GM20000 (cell line): ENCODE measurements at regions not wholly inside any gene's neighbourhood (a gene's known extent, or its start where the extent isn't known, plus 50 kb on each side); places are given as distances from the start of the nearest gene placed in this dataset.

Experiments
- DNase-seq: peaks from one replicate; pipeline ENCODE4 v3.0.0; 2012; ENCODE audit warnings: low spot score
- CTCF ChIP-seq: IDR thresholded peaks from 2 replicates; pipeline ENCODE4 v1.5.1; 2012; ENCODE audit warnings: mild to moderate bottlenecking, control low read depth; ENCODE audit errors: extremely low read depth, missing control alignments

GRCh38 chr5:3210531-3210930 lies 385.1 kb upstream of the IRX1 start:
- DNase-seq: no peak
- no peak for TF ChIP-seq CTCF

GRCh38 chr5:3209918-3210317 lies 385.7 kb upstream of the IRX1 start:
- DNase-seq: no peak
- no peak for TF ChIP-seq CTCF

DNA sequence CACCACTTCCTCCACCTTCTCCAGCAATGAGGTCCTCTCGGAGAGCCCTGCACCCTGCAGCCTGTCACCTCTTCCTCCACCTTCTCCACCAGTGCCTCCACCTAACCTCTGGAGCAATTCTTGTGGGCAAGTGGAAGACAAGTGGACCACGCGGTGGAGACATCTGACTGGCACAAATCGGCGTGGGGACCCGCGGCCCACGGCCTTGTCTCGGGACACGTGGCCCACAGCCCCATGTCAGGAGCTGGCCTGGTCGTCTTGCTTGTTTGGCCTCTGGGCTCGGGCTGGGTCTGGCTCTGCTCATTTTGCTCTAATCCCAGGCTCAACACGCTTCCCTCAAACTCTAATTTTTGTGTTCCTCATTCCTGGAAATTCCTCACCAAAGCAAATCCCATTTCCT lies 393.1 kb upstream of the IRX1 start:
- no peak for DNase-seq
- TF ChIP-seq CTCF: no peak

GRCh38 chr5:3201941-3202340 lies 393.7 kb upstream of the IRX1 start:
- DNase-seq: no peak
- no peak for TF ChIP-seq CTCF

- no peak for DNase-seq
- TF ChIP-seq CTCF: no peak
These were observed 394.5 kb upstream of the IRX1 start for GRCh38 chr5:3201121-3201520.

- TF ChIP-seq CTCF: no peak
- no peak for DNase-seq
These were observed 395.5 kb upstream of the IRX1 start for GRCh38 chr5:3199962-3200755.

DNA sequence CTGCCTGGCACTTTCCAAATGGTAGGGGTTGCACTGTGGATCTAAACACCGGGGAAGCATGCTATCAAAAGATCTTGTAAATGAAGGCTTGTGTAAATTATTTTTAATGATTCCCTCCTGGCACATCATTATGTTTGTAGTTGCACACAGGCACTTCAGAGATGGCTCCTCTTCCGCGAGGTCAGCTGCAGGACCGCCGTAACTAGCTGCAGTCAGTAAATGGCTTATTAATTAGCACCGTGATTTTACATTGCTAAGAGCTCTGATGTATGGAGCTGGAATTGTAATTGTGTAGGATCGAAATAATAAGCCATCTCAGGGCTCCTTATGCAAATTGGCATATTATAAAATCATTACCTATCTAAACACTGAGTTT lies 397.6 kb upstream of the IRX1 start:
- no peak for TF ChIP-seq CTCF
- DNase-seq: no peak
